ENCODE measurements at regions not wholly inside any gene's neighbourhood (a gene's known extent, or its start where the extent isn't known, plus 50 kb on each side); places are given as distances from the start of the nearest gene placed in this dataset.

DNA sequence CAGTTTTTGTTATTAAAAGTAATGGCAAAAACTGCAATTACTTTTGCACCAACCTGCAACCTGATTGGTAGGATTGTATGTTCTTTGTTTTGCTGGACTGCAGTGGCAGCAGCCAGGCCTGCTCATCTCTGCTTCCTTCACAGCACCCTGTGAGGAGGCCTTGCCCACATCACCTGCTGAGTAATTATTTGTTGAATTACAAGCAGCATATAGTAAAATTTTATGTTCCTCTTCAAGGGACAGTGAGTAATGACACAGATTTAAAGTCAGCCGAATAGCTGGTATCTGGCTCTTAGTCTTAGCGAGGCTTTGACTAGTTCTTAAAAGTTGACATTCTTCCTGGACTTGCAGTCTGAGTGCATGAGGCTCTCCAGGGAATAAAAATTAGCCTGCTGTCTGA, 435.1 kb downstream of the PRDM2 start:
- no peak overlapping the region for H3K27ac ChIP-seq
- TF ChIP-seq, protein P1, sequence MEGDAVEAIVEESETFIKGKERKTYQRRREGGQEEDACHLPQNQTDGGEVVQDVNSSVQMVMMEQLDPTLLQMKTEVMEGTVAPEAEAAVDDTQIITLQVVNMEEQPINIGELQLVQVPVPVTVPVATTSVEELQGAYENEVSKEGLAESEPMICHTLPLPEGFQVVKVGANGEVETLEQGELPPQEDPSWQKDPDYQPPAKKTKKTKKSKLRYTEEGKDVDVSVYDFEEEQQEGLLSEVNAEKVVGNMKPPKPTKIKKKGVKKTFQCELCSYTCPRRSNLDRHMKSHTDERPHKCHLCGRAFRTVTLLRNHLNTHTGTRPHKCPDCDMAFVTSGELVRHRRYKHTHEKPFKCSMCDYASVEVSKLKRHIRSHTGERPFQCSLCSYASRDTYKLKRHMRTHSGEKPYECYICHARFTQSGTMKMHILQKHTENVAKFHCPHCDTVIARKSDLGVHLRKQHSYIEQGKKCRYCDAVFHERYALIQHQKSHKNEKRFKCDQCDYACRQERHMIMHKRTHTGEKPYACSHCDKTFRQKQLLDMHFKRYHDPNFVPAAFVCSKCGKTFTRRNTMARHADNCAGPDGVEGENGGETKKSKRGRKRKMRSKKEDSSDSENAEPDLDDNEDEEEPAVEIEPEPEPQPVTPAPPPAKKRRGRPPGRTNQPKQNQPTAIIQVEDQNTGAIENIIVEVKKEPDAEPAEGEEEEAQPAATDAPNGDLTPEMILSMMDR (conservative IDR thresholded peaks at IDR 0.05) = no peak

DNA sequence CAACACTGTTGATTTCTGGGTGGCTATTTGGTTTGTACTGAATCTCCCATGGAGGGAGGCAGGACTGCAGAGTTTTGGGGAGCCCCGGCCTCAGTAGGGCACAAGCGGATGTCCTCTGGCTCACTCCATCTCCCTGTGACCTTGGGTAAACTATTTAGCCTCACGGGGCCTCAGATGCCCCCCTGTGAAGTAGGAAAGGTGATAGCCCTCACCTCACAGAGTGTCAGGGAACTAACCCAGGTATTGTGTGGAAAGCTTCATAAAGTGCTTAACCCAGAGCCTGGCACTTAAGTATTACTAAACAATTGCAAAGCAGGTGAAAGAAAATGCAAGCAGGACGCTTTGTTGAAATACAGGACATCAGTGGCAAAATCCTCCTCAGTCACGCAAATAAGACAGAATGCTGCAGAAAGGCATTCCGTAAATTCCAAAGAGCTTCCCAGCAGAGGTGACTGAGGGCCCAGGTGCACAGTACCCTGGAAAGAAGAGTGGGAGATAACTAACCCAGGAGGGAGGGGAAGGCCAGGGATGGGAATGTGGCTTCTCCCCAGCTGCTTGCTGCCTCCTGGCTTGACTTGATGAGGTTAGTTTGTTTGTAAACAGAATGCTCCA, 436.3 kb downstream of the PRDM2 start:
- no peak overlapping the region for H3K27ac ChIP-seq
- TF ChIP-seq, protein P1 (conservative IDR thresholded peaks at IDR 0.05) = no peak

DNA sequence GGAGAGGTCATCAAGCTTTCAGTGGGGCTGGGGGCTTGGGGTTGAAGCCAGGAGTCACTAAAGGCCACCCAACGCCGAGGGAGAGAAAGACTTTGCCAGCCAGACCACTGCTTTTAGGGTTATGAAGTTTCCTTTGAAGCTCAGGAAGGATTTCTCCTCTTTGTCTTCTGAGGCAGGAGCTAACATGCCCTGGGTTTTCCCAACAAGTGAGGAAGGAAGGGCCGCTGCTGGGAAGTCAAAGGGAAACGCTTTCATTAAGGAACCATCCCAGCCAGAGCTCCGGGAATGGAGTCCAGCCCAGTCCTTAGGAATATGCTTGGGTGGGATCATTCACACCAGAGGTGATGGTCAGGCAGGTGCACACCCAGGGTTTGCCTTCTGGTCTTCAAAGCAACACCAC, 436.9 kb downstream of the PRDM2 start:
- TF ChIP-seq, protein P1 (conservative IDR thresholded peaks at IDR 0.05) = no peak
- H3K27ac ChIP-seq = no peak overlapping the region

DNA sequence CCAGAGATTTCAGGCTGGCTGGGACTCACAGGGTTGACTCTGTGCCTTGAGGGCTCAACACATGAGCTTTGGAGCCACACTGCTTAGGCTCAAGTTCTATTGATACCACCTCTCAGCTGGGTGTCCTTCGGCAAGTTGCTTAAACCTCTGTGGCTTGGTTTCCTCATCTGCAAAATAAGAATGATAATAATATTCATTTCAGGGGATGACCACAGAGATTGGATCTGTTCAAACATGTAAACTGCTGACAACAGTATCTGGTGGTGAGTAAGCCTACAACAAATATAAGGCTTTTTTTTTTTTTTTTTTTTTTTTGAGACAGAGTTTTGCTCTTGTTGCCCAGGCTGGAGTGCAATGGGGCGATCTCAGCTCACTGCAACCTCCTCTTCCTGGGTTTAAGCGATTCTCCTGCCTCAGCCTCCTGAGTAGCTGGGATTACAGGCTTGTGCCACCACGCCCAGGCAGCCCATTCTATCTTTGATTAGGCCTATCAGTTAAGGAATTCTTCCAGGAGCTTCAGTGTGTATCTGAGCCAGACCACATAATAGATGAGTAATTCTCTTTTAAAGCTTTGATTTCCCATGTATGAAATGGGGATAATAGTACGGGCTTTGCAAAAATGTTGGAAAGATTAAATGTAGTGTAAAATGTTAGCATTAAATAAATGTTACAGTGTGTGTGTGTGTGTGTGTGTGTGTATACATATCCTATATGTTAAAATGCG, 437.6 kb downstream of the PRDM2 start:
- TF ChIP-seq, protein P1 (conservative IDR thresholded peaks at IDR 0.05) = no peak
- no peak overlapping the region for H3K27ac ChIP-seq

DNA sequence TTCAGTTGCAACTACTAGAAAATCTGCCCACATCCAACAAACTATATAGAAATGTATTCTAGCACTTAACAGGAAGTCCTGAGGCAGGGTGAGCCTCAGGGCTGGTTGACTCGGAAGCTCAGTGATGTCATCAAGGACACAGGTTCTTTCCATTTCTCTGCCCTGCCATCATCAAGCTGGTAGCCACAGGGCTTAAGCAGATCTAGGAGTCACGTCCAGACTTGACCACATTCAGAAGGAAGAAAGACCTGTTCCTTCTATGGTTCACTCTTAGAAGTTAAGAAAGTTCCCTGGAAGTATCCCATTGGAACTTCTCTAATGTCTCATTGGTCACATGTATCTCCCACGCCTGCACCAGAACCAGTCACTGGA, 438.1 kb downstream of the PRDM2 start:
- no peak overlapping the region for H3K27ac ChIP-seq
- TF ChIP-seq, protein P1 (conservative IDR thresholded peaks at IDR 0.05) = no peak

DNA sequence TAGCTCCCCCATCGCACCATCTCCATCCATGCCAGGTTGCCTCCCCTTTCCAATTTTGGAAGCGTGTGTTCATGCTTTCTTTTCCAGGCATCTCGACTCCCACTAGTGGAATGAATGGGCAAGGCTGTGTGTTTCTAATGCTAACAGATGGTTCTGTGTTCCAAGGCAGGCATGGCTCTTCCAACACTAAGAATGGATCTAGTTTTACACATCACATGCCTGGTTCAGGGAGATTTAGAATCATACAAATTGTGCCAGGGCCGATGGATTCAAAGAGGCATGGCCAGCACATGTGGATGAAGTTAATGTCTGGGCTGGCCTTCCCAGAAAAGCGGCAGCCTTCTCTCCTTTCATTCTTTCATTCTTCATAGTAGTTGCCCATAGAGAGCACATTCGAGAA, 438.7 kb downstream of the PRDM2 start:
- TF ChIP-seq, protein P1 (conservative IDR thresholded peaks at IDR 0.05) = no peak
- no peak overlapping the region for H3K27ac ChIP-seq

DNA sequence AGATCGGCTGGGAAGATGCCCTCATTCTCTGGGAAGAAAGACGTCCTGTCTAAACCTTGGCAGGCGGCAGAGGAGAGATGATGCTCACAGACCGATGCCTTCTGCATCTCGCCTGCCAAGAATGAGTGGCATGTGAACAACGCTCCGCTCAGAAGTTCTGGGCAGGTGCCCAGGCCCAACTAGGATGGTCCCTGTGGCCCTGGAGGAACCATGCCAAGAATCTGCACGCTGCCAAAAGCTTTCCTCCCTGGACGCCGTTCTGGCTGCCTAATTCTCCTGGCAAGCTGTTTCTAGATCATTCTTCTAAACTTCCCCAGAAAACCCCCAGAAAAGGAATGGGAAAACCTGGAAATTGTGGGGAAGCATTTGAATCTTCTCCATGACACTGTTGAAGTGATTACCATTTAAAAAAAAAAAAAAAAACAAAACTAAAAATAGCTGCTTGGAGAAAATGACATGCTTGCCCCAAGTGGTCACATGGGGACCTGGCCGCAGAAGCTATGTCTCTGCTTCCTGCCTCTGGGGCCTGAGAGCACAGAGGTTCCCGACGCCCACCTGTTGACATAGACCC, 440.9 kb downstream of the PRDM2 start:
- TF ChIP-seq, protein P1 (conservative IDR thresholded peaks at IDR 0.05) = no peak; the same call in 1 of the 2 replicates
- peak overlapping the region; percentile 35 for H3K27ac ChIP-seq
